ENCODE measurements at regions not wholly inside any gene's neighbourhood (a gene's known extent, or its start where the extent isn't known, plus 50 kb on each side); places are given as distances from the start of the nearest gene placed in this dataset.

GRCh38 chr5:30846171-30846570 lies 347.3 kb upstream of the CDH6 start:
- Histone ChIP-seq H2AFZ (ENCODE audit: low read length) (no peak overlapping the region), H4K20me1 (ENCODE audit: insufficient read depth, low read length) (no peaks in the 10 kb centered on the region), H3K9me3 (ENCODE audit: low read length) (no peaks in the 10 kb centered on the region), H3K4me1 (ENCODE audit: insufficient read depth, low read length, poor library complexity, severe bottlenecking) (no peaks in the 10 kb centered on the region), H3K36me3 (ENCODE audit: insufficient read depth, low read length) (no peaks in the 10 kb centered on the region), H3K4me3 (ENCODE audit: low read depth, low read length, poor library complexity, severe bottlenecking) (no peak overlapping the region), H3K4me2 (ENCODE audit: low read length) (no peak overlapping the region), H3K9me2 (ENCODE audit: insufficient read depth, low read length) (no peaks in the 10 kb centered on the region), H3K79me2 (ENCODE audit: insufficient read depth, low read depth, low read length) (no peaks in the 10 kb centered on the region), H3K27ac (ENCODE audit: low read depth, low read length, poor library complexity, severe bottlenecking) (no peak overlapping the region)
- BruUV-seq (replicated peaks) = no TSS peak
- intact Hi-C loops (cut with micrococcal nuclease; ENCODE audit: unreplicated experiment) = no loop called here
- TF ChIP-seq EZH2phosphoT487 (IDR thresholded peaks at IDR 0.05; ENCODE audit: borderline replicate concordance, low read depth, low read length) (no peak), CTCF (conservative IDR thresholded peaks at IDR 0.05; ENCODE audit: low read length) (no peak)
- POLR2A ChIA-PET = no interaction called here
- CTCF ChIA-PET (ENCODE audit: unreplicated experiment) = no interaction called here
- DNase-seq (ENCODE audit: low spot score) = no peak

GRCh38 chr5:30845194-30845593 lies 348.3 kb upstream of the CDH6 start:
- H3K79me2 ChIP-seq (ENCODE audit: insufficient read depth, low read depth, low read length) = no peaks in the 10 kb centered on the region
- no peak overlapping the region for H2AFZ ChIP-seq (ENCODE audit: low read length)
- no peak overlapping the region for H3K4me2 ChIP-seq (ENCODE audit: low read length)
- TF ChIP-seq EZH2phosphoT487 (IDR thresholded peaks at IDR 0.05; ENCODE audit: borderline replicate concordance, low read depth, low read length) (no peak), CTCF (conservative IDR thresholded peaks at IDR 0.05; ENCODE audit: low read length) (no peak)
- H3K36me3 ChIP-seq (ENCODE audit: insufficient read depth, low read length) = no peaks in the 10 kb centered on the region
- H3K4me1 ChIP-seq (ENCODE audit: insufficient read depth, low read length, poor library complexity, severe bottlenecking) = no peaks in the 10 kb centered on the region
- no peak overlapping the region for H3K4me3 ChIP-seq (ENCODE audit: low read depth, low read length, poor library complexity, severe bottlenecking)
- intact Hi-C loops (cut with micrococcal nuclease; ENCODE audit: unreplicated experiment) = no loop called here
- H3K27ac ChIP-seq (ENCODE audit: low read depth, low read length, poor library complexity, severe bottlenecking) = no peak overlapping the region
- CTCF ChIA-PET (ENCODE audit: unreplicated experiment) = no interaction called here
- no TSS peak for BruUV-seq (replicated peaks)
- H3K9me3 ChIP-seq (ENCODE audit: low read length) = no peaks in the 10 kb centered on the region
- POLR2A ChIA-PET = no interaction called here
- H4K20me1 ChIP-seq (ENCODE audit: insufficient read depth, low read length) = no peaks in the 10 kb centered on the region
- no peaks in the 10 kb centered on the region for H3K9me2 ChIP-seq (ENCODE audit: insufficient read depth, low read length)
- DNase-seq (ENCODE audit: low spot score) = no peak

GRCh38 chr5:30843541-30843940 lies 349.9 kb upstream of the CDH6 start:
- DNase-seq (ENCODE audit: low spot score) = no peak
- ChIA-PET CTCF (ENCODE audit: unreplicated experiment) (no interaction called here), POLR2A (interaction anchor here (1.5 kb wide), 1 partner anchor 9 kb away, joined by 3 read pairs; no protein-coding TSS in a partner anchor)
- Histone ChIP-seq H3K4me2 (ENCODE audit: low read length) (no peak overlapping the region), H3K9me2 (ENCODE audit: insufficient read depth, low read length) (no peaks in the 10 kb centered on the region), H3K9me3 (ENCODE audit: low read length) (no peaks in the 10 kb centered on the region), H3K4me1 (ENCODE audit: insufficient read depth, low read length, poor library complexity, severe bottlenecking) (no peaks in the 10 kb centered on the region), H3K27ac (ENCODE audit: low read depth, low read length, poor library complexity, severe bottlenecking) (no peak overlapping the region), H4K20me1 (ENCODE audit: insufficient read depth, low read length) (no peaks in the 10 kb centered on the region), H2AFZ (ENCODE audit: low read length) (no peak overlapping the region), H3K79me2 (ENCODE audit: insufficient read depth, low read depth, low read length) (no peaks in the 10 kb centered on the region), H3K4me3 (ENCODE audit: low read depth, low read length, poor library complexity, severe bottlenecking) (no peak overlapping the region), H3K36me3 (ENCODE audit: insufficient read depth, low read length) (no peaks in the 10 kb centered on the region)
- no TSS peak for BruUV-seq (replicated peaks)
- TF ChIP-seq CTCF (conservative IDR thresholded peaks at IDR 0.05; ENCODE audit: low read length) (no peak), EZH2phosphoT487 (IDR thresholded peaks at IDR 0.05; ENCODE audit: borderline replicate concordance, low read depth, low read length) (no peak)
- intact Hi-C loops (cut with micrococcal nuclease; ENCODE audit: unreplicated experiment) = no loop called here

All from OCI-LY7 (cell line).